HG03139 (cell line): ENCODE measurements at regions not wholly inside any gene's neighbourhood (a gene's known extent, or its start where the extent isn't known, plus 50 kb on each side); places are given as distances from the start of the nearest gene placed in this dataset.

Experiments
- ATAC-seq: cut with Tn5 transposase; IDR thresholded peaks from one replicate; pipeline ENCODE4 v1.9.1; 2021; ENCODE audit not compliant: unreplicated experiment

DNA sequence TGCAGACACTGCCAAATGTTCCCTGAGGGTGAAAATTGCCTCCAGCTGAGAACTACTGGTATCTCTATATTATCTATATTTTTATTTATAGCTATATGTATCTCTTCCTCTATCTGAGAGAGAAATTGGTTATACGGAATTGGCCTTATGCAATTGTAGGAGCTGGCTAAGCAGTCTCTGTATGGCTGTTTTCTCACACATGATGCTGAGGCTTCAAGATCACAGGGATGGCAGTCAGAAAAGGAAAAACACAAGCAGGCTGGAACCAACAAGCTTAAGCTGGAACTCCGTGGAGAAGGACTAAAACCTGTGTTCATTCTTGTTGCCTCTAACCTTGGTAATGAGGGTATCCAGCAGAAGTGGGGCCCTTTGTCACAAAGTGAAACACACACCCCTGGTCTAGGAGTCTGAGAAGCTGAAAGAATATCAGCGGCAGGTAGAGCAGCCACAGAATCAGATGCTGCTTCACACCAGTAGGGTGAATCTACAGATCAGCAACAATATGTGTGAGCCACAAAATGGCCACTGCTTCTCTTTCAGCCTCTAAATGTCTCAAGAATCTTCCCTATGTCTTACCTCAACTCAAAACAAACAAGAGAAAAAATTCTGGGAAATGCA is 166.5 kb upstream of the PPP1R2C start:
- no peak for ATAC-seq

DNA sequence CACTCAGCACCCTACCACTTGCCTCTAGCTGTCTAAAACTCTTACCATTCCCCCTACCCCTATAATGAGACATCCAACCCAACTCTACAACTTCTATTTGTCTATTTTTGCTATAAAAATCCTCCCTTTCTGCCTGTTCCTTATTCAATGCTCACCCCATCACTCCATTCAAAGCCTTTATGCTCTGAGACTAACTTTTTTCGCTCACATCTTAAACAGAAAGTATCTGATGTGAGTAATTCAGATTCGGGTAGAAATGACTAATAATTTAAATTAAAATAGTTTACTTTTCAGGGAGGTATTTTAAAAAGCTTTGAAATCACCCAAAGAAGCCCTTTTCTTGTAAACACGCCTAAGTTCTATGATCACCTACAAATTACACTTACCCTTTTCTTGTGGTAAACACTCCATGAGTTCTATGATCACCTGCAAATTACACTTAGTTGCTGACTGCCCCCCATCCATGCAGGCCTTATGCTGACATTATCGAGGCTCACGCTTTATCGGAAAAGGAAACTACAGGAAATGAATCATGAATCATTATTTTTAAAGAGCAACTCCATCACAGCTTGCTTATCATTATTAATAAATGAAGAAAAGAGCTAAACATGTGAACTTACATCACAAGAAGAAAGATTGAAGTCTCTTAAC is 168.7 kb upstream of the PPP1R2C start:
- ATAC-seq: no peak

DNA sequence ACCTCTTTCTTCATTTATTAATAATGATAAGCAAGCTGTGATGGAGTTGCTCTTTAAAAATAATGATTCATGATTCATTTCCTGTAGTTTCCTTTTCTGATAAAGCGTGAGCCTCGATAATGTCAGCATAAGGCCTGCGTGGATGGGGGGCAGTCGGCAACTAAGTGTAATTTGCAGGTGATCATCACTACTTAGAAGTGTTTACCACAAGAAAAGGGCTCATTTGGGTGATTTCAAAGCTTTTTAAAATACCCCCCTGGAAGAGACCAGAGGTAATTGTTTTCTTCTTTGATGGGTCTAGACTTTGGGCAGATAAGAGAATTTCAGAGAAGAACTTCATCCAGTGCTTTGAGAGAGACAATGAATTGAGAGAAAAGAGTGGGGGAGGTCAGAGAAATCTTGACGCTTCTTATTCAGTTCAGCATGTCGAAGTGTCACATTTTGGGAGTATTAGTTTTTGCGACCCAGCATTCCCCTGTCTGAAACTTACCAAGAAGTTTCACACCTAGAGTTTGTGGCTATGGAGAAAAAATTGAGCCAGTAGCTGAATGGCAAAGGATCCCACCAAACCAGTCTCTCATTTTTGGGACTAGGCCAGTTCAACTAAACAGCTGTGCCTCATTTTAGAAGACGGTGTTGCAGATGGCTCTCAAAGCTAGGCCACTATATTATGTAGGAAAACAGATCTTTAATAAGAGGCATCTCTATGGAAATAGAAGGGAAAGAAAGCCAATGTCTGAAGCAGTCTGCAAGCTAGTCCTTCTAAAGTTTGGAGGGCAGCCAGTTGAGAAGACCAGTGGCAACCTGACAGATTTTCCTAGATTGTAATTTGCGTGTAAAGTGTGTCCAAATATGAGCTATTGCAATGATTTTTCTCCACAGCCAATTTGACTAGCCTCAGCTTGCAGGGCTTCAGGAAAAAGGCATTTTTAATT is 171.0 kb upstream of the PPP1R2C start:
- ATAC-seq: no peak

DNA sequence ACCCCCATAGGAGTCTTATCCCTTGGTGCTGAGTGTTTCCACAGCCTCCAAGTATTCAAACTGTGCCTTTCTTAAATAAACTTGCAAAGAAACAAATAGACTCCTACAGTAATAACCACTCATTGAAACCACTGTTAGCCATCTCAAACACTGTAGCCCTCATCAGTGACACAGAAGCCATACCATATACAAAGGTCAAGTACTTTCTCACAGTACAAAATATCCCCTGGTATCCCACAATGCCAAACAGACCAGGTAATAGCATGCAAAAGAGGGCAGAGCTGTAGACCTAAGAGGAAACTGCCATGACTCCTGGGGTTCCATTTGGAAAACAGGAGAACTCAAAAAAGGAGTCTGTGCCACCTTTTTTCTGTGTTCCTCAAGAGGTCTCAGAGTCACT is 173.8 kb upstream of the PPP1R2C start:
- no peak for ATAC-seq

DNA sequence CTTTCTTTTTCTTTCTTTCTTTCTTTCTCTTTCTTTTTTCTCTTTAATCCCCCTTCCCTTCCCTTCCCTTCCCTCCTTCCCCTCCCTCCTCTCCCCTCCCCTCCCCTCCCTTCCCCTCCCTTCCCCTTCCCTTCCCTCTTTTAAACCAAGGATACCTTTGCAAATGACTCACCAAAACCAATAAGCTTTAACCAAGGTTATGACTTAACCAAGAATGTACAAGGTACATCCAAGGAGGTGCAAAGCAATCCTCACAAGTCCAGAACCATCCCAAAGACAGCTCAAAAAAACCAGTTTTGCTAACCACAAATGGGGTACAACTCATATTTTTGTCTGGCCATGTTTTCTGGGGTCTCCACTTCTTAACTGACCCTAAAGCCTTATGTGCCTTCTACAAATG is 174.7 kb upstream of the PPP1R2C start:
- no peak for ATAC-seq

DNA sequence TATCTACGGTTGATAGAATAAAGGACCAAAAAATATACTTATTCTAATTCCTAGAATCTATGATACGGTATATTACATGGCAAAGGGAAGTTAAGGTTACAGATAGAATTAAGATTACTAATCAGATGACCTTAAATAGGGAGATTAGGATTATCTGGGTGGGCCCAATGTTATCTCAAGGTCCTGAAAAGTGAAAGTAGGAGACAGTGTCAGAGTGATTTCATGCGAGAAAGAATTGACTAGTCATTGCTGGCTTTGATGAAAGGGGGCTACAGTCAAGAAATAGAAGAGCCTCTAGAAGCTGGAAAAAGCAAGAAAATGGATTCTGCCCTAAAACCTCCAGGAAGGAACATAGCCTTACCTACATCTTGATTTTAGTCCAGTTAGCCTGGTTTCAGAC is 176.9 kb upstream of the PPP1R2C start:
- ATAC-seq: peak; percentile 19

DNA sequence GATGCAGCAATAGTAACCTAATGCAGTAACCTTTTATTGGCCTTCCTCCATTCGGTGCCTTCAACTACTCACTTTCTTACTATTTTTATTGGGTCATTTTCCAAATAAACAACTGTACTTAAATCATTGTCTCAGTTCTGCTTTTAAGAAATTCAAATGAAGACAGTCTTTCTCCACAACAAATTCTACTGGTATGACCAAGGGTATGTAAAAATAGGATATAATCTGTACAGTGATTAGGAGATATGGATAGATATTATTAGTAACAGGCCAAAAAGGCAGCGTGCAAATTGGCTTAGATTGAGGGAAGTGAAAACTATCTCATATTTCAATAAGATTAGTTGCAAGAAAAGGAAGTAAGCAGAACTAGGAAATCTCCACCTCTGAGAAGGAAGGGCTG is 177.4 kb upstream of the PPP1R2C start:
- ATAC-seq: peak; percentile 62

DNA sequence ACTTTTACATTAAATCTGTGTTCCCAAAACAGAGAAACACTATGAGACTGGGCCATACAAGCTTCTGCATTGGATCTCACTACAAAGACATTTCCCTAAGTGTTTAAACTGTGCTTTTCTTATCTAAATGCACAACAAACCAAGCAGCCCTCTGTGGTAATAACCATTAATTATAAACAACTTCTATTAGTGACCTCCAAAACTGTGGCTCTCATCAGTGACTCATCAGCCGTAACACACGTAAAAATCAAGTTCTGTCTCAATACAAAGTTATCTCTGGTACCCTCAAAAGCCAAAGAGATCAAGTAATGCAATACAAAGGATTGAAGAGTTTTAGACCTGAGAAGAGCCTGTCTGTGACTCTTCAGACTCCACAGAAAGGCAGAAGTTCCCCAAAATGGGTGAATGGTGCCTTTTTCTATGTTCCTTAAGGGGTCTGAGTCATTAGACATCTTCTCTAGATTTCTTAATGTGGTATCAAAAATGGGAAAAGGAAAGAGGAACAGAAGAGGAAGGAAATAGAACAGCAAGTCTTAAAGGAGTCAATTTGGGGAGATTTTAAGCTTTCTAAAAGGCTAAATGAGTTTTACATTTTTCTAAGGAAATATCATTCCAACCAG is 189.8 kb upstream of the PPP1R2C start:
- no peak for ATAC-seq

DNA sequence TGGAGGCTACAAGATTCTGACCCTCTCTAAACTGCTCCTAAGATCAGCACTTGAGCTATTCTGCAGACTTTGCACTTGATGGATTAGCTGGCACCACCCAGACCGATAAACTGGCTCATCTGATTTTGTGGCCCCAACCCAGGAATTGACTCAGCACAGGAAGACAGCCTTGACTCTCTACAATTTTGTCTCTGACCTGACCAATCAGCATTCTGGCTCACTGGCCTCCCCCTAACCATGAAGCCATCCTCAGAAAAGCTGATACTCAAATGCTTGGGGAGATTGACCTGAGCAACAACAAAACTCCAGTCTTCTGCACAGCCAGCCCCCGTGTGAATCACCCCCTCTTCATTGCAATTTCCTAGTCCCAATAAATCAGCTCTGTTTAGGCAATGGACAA is 195.4 kb upstream of the PPP1R2C start:
- ATAC-seq: no peak

DNA sequence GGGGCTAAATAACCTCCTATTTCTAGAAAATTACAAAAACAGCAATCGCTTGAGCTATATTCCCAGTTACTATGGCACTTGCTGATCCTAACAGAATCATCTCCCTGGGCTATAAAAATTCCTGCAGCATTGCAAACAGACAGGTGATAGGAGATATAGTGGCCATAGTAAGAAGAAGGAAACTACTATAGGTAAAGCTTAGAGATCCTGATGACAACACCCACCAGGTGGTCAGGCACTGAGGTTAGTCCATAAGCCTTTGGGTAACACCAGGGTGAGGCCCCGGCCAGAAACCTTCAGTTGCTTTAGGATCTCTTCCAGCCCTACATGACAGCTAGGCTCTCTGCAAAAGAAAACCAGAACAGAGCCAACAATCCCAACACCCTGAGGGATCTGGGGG is 197.9 kb upstream of the PPP1R2C start:
- no peak for ATAC-seq

DNA sequence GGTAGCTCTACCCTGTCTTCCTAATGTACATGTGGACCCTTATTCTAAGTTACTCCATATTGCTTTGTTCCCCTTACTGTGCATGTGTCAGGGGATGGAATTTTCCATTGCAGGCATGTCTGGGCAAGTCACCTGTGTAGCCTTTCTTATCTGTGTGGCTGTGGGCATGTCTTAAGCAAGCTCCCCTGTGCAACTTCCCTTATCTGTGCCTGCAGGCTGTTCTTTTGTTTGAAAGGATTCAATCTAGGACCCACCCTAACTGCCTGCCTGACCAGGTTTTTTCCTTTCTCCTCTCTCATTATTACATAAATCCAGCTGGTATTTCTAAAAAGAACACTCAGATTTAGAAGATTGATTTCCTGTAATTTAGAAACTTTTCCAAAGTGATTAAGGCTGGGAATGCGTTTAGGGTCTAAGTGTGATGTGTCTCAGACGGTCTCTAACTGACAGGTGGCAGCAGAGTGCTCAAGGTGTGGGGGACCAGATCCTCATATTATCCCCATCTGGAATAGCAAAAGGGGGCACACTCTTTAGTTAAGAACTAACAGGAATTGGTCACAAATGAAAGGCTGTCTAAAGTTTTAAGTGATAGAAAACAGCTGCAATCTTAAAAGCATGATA is 198.9 kb upstream of the PPP1R2C start:
- no peak for ATAC-seq

DNA sequence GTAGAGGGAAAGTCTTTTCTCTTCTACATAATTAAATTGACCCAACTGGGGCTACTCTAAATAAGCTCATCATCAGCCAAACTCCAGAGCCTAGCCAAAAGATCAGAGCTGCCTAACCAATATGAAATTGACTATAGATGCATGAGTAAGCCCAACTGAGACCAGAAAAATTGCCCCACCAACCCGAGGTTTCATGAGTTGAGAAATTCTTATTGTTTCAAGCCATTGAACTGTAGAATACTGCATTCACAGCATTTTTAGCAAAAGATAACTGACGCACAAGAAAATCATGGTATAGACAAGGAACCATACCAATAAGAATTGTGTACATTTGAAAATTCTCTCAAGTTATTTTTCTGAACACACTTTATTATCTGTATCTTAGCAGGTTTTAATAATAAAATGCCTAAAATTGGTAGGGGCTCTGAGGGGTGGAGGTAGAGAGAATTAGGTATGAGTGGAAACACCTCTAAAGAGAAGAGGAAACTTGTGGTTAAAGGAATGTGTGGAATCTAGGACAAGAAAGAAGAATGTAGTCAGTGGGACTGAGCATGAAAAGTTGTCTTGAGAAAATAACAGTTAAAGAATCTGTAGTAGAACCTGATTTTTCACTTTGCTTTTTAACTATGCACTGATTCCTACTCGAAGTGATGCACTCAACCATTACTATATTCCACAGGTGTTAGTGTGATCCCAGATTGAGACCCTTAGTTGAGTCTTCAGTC is 200.9 kb upstream of the PPP1R2C start:
- ATAC-seq: no peak

DNA sequence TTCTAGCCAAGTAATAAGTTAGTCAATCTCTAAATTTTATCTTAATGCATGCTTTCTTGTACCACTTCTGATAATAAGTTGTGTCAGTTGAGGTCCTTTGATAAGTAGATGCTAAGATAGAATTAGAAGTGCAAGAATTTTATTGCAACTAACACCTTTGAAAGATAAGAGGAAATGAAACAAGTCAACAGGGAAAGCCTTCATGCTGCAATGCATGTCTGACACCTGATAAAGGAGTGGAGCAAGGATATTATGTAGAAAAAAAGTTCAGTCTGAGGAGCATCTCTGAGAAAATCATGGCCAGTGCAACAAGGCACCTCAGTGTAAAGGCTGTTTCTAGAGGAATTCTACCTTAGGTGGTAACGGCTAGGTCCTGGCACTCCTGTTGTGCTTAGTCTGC is 210.7 kb upstream of the PPP1R2C start:
- no peak for ATAC-seq

DNA sequence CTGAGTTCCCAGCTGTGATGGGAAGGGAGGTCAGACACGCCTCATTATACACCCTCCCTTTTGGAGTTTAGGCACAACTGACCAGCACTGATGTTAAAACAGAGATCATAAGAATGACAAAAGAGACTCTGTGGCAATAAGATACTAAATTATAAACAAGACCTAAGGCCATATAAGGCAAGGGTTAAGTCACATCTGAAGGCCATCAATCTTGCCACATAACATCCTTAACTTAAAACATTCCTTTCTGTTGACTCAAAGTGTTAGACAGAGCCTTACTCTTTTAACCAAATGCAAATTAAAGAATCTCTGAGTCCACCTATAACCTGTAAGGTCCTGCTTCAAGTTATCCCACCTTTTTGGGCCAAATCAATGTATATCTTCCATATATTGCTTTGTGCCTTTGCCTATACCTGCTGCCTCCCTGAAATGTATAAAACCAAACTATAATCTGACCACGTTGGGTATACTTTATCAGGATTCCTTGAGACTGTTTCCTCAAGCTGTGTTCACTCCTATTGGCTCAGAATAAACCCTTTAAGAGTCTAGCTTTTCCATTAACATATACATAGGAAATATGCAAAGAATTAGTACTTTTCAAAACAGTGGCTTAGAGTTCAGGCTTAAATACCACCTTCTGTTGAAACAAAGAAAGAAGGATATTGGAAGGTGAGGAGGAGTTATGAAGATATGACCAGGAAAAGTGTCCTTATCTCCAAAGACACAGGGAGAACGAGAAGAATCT is 214.4 kb upstream of the PPP1R2C start:
- ATAC-seq: no peak

DNA sequence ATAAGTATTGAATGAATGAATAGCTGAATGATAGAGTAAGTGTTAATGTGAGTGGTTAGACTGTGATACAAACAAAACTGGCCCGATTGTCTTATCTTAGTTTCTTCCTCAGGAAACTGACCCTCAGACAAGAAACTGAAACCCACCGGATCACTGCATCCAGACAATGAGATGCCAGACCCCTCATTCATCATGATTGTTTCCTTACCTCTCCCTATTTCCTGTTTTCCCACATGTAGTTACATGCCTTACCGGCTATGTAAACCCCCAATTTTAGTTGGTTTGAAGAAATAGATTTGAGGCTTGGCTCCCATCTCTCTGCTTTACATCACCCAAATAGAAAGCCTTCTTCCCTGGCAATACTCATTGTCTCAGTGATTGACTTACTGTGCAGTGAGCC is 218.9 kb upstream of the PPP1R2C start:
- ATAC-seq: no peak

DNA sequence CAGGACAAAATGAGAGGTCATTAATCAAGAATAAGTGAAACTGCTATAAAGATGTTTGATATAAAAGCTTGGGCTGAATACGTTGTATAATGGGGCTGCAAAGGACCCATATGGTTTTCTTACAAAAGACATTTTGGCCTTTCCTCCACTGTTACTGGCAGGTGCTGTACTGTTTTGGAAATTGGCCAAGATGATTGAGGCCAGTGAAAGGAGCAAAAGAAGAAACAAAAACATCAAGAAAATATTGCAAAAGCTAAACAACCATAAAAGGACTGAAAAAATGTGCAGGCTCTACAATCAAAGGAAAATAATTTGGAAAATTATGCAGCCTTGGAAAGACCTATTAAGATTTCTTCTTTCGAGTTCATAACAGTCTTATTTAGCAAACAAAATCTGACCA is 222.2 kb upstream of the PPP1R2C start:
- ATAC-seq: no peak

DNA sequence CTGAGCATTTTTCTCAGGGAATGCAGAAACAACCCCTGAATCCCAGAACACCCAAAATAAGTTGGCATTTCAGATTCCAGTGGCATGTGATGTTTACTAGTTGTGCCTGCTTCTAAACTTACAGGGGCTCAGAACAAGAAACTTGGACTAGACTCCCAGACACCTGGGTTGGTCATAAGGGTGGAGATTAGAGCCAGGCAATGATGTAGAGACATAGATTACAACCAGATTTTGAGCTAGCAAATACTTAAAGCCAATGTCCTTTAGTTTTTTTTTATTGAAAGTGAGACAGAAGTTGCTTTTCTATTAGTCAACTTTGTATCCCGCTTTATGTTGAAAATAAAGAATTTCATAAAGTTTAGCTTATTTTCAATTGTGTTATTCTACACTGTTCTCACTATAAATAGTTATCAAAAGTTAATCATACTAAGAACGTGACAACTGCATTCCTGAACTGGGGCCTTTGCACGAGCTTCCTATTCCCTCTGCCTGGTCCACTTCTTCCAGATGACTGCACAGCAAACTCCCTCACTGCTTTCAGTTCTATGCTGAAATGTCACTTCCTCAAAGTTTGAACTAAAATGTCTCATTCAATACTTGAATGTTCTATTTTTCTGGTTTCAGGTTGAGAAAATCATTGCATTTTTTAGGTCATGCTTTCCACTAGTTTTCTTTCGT is 224.7 kb upstream of the PPP1R2C start:
- ATAC-seq: no peak

DNA sequence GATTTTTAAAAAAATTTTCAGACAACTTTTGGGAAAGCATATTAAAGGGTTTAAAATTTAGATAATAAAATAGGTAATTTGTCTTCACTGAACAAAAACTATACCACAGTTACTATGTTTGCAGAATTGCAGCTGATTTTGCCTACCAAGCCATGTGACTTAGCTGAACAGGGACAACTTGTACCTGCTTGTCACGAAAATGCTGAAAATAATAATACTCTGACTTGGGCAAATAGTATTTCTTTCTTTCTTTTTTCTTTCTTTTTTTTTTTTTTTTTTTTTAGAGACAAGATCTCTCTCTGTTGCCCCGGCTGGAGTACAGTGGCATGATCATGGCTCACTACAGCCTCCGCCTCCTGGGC is 225.2 kb upstream of the PPP1R2C start:
- no peak for ATAC-seq

DNA sequence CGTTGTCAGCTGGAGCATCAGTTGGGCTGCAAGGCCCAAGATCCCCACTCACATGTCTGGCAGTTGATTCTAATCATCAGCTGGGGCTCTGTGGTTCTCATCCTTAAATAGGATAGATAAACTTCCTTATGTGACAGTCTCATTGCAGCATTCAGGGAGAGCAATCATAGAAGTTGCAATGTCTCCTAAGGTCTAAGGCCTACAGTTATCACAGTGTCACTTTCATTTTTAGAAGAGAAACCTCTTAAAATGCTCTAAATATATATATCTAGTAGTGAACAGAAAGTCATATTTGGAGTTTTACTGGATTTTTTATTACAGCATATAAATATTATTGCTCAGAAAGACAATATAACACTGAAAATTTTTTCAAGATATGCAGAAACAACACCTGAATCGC is 226.0 kb upstream of the PPP1R2C start:
- no peak for ATAC-seq
